T-cell (primary cell): ENCODE measurements at regions not wholly inside any gene's neighbourhood (a gene's known extent, or its start where the extent isn't known, plus 50 kb on each side); places are given as distances from the start of the nearest gene placed in this dataset.

Experiments used
- ATAC-seq, 4 experiments: fragments of 200-7000 bp in 3 of 4; fragments of 150-1000 bp in 1 of 4; cut with Tn5 transposase; replicated peaks in 1 of 4; 1 replicate in 3 of 4; 2 replicates in 1 of 4; pipeline ENCODE4 v1.10.0; 2021; ENCODE audit warnings: moderate library complexity in 3 of 4, mild to moderate bottlenecking in 2 of 4, moderate number of reproducible peaks in 1 of 4
- CTCF ChIA-PET, 2 donors: fragments of 300-600 bp; sonication (Branson Sonifier 250); formaldehyde crosslinking; loops; one replicate each; lab custom pipeline; 2022; ENCODE audit warnings: antibody characterized with exemption in 2 of 2; lab: Charles Lee
- POLR2A ChIA-PET, 2 donors: fragments of 300-600 bp; sonication (Branson Sonifier 250); formaldehyde crosslinking; loops; one replicate each; lab custom pipeline; 2022; ENCODE audit warnings: antibody characterized with exemption in 2 of 2; lab: Charles Lee
- DNase-seq, 35 experiments: peaks; one replicate each; pipeline versions ENCODE4 v3.0.0 to v3.0.0-alpha.2; 2013 to 2023
- H3K27ac ChIP-seq: one replicate; pipeline ENCODE4 v1.5.1; 2013; ENCODE audit warnings: low read length
- H3K27me3 ChIP-seq, 2 experiments: replicated peaks in 1 of 2; 1 replicate in 1 of 2; 2 replicates in 1 of 2; pipeline versions ENCODE4 v1.6.1 to v1.7.0; 2013; ENCODE audit warnings: low read length in 1 of 2, mixed read lengths in 1 of 2; ENCODE audit not compliant: control insufficient read depth in 2 of 2, insufficient read depth in 2 of 2; ENCODE audit errors: extremely low read depth in 1 of 2
- H3K36me3 ChIP-seq, 2 donors: 1 replicate in 1 of 2; 2 replicates in 1 of 2; pipeline versions ENCODE4 v1.6.1 to v1.7.0; 2013; ENCODE audit warnings: low read length in 1 of 2; ENCODE audit not compliant: control insufficient read depth in 2 of 2, insufficient read depth in 1 of 2; ENCODE audit errors: extremely low read depth in 1 of 2
- H3K4me1 ChIP-seq, 2 experiments: 1 replicate in 1 of 2; 2 replicates in 1 of 2; pipeline versions ENCODE4 v1.6.1 to v1.7.0; 2013; ENCODE audit warnings: low read length in 2 of 2, mixed read lengths in 1 of 2; ENCODE audit not compliant: insufficient read depth in 2 of 2, control insufficient read depth in 1 of 2; ENCODE audit errors: extremely low read depth in 1 of 2
- H3K4me3 ChIP-seq, 2 donors: 1 replicate in 1 of 2; 2 replicates in 1 of 2; pipeline versions ENCODE4 v1.5.1 to v1.7.0; 2013; ENCODE audit warnings: mild to moderate bottlenecking in 2 of 2, low read length in 1 of 2, moderate library complexity in 1 of 2; ENCODE audit not compliant: control insufficient read depth in 1 of 2; ENCODE audit errors: extremely low read depth in 1 of 2
- H3K9me3 ChIP-seq: 2 replicates; pipeline ENCODE4 v1.7.0; 2013
- H3K27ac Mint-ChIP-seq, 2 donors: one replicate each; pipeline ENCODE4 v1.8.0; 2020 to 2021; ENCODE audit warnings: mild to moderate bottlenecking in 2 of 2, mixed read lengths in 2 of 2
- H3K27me3 Mint-ChIP-seq, 2 donors: one replicate each; pipeline ENCODE4 v1.8.0; 2021 to 2022; ENCODE audit warnings: mixed read lengths in 2 of 2
- H3K36me3 Mint-ChIP-seq: one replicate; pipeline ENCODE4 v1.8.0; 2021; ENCODE audit warnings: mixed read lengths
- H3K4me1 Mint-ChIP-seq, 3 donors: one replicate each; pipeline ENCODE4 v1.8.0; 2020 to 2022; ENCODE audit warnings: mixed read lengths in 3 of 3, mild to moderate bottlenecking in 1 of 3
- H3K4me3 Mint-ChIP-seq, 3 donors: one replicate each; pipeline ENCODE4 v1.8.0; 2020 to 2022; ENCODE audit warnings: mild to moderate bottlenecking in 3 of 3, mixed read lengths in 3 of 3, moderate library complexity in 3 of 3
- H3K9me3 Mint-ChIP-seq, 3 donors: one replicate each; pipeline ENCODE4 v1.8.0; 2020 to 2022; ENCODE audit warnings: mixed read lengths in 3 of 3
- WGBS: methylation state at CpG from one replicate; pipeline ENCODE4 v1.1.5; 2013; ENCODE audit warnings: missing lambda C conversion rate; ENCODE audit not compliant: insufficient coverage; 5-methylcytosine and 5-hydroxymethylcytosine counted together

- H3K36me3 Mint-ChIP-seq: no peaks in the 10 kb centered on the region
- no CpG with 5 or more reads among the region's 1 CpG for WGBS
- Histone ChIP-seq H3K4me1 (no peaks in the 10 kb centered on the region), H3K27ac (no peak overlapping the region), H3K36me3 (no peaks in the 10 kb centered on the region), H3K27me3 (no peaks in the 10 kb centered on the region), H3K4me3 (no peak overlapping the region), H3K9me3 (no peaks in the 10 kb centered on the region)
- DNase-seq (no peak), ATAC-seq (no peak)
- ChIA-PET POLR2A (no interaction called here), CTCF (no interaction called here)
- H3K4me1 Mint-ChIP-seq: no peaks in the 10 kb centered on the region
- no peak overlapping the region for H3K27ac Mint-ChIP-seq
- H3K4me3 Mint-ChIP-seq: no peak overlapping the region
- H3K9me3 Mint-ChIP-seq: peaks cover 4 to 8% (median 5%) of the 10 kb centered on the region in 3 donors
- H3K27me3 Mint-ChIP-seq: no peaks in the 10 kb centered on the region
Observed at GRCh38 chr18:28236487-28236886, 59.6 kb upstream of the CDH2 start.
